Memory B cell (primary cell): ENCODE measurements at regions not wholly inside any gene's neighbourhood (a gene's known extent, or its start where the extent isn't known, plus 50 kb on each side); places are given as distances from the start of the nearest gene placed in this dataset.
"Not testable (repeated sequence)": the region's sequence is repeated elsewhere in the genome, so short reads cannot be mapped to it uniquely, and the experiment has no call there.

Experiments used
- ATAC-seq: fragments of 150-1000 bp; cut with Tn5 transposase; 2 replicates; pipeline ENCODE4 v1.10.0; 2021; ENCODE audit warnings: low read depth, mild to moderate bottlenecking, moderate library complexity
- DNase-seq, 2 donors: peaks; one replicate each; pipeline ENCODE4 v3.0.0; 2022; ENCODE audit warnings: low spot score in 2 of 2
- H3K27ac Mint-ChIP-seq: one replicate; pipeline ENCODE4 v1.8.0; 2022; ENCODE audit warnings: mild to moderate bottlenecking, moderate library complexity, mixed read lengths
- H3K27me3 Mint-ChIP-seq: one replicate; pipeline ENCODE4 v1.8.0; 2022; ENCODE audit warnings: mixed read lengths
- H3K36me3 Mint-ChIP-seq: one replicate; pipeline ENCODE4 v1.8.0; 2022; ENCODE audit warnings: mild to moderate bottlenecking, mixed read lengths
- H3K4me1 Mint-ChIP-seq: one replicate; pipeline ENCODE4 v1.8.0; 2022; ENCODE audit warnings: mixed read lengths
- H3K4me3 Mint-ChIP-seq: one replicate; pipeline ENCODE4 v1.8.0; 2022; ENCODE audit warnings: mild to moderate bottlenecking, moderate library complexity, mixed read lengths
- H3K9me3 Mint-ChIP-seq: one replicate; pipeline ENCODE4 v1.8.0; 2022; ENCODE audit warnings: mixed read lengths

- Mint-ChIP-seq H3K36me3 (no peaks in the 10 kb centered on the region), H3K9me3 (peaks cover 3% of the 10 kb centered on the region), H3K27ac (no peak overlapping the region), H3K4me1 (no peaks in the 10 kb centered on the region), H3K27me3 (no peaks in the 10 kb centered on the region), H3K4me3 (no peak overlapping the region)
- no peak for DNase-seq
- no peak for ATAC-seq
Observed at GRCh38 chr5:152650413-152650812, 245.3 kb upstream of the NMUR2 start.

GRCh38 chr5:152659470-152659869 lies 254.4 kb upstream of the NMUR2 start:
- not testable (repeated sequence) for H3K9me3 Mint-ChIP-seq, H3K36me3 Mint-ChIP-seq, ATAC-seq, DNase-seq, H3K27ac Mint-ChIP-seq, H3K4me1 Mint-ChIP-seq, H3K4me3 Mint-ChIP-seq, H3K27me3 Mint-ChIP-seq

- Mint-ChIP-seq H3K9me3 (no peaks in the 10 kb centered on the region), H3K27ac (no peak overlapping the region), H3K4me1 (no peaks in the 10 kb centered on the region), H3K27me3 (no peaks in the 10 kb centered on the region), H3K36me3 (no peaks in the 10 kb centered on the region), H3K4me3 (no peak overlapping the region)
- no peak for DNase-seq
- ATAC-seq, result no peak
Observed at GRCh38 chr5:152673601-152674000, 268.5 kb upstream of the NMUR2 start.

GRCh38 chr5:152674403-152674802 lies 269.3 kb upstream of the NMUR2 start:
- Mint-ChIP-seq H3K4me3 (no peak overlapping the region), H3K27ac (no peak overlapping the region), H3K9me3 (peaks cover under 1% of the 10 kb centered on the region), H3K27me3 (peaks cover under 1% of the 10 kb centered on the region), H3K4me1 (no peaks in the 10 kb centered on the region), H3K36me3 (no peaks in the 10 kb centered on the region)
- no peak for DNase-seq
- no peak for ATAC-seq

GRCh38 chr5:152676196-152676595 lies 271.1 kb upstream of the NMUR2 start:
- Mint-ChIP-seq H3K27ac (no peak overlapping the region), H3K36me3 (no peaks in the 10 kb centered on the region), H3K27me3 (peaks cover 2% of the 10 kb centered on the region), H3K9me3 (peaks cover 2% of the 10 kb centered on the region), H3K4me3 (no peak overlapping the region), H3K4me1 (no peaks in the 10 kb centered on the region)
- DNase-seq (no peak), ATAC-seq (no peak)

- Mint-ChIP-seq H3K4me1 (no peaks in the 10 kb centered on the region), H3K4me3 (no peak overlapping the region), H3K27ac (no peak overlapping the region), H3K9me3 (peaks cover 12% of the 10 kb centered on the region), H3K36me3 (no peaks in the 10 kb centered on the region), H3K27me3 (peaks cover 2% of the 10 kb centered on the region)
- DNase-seq (no peak), ATAC-seq (no peak)
Observed at GRCh38 chr5:152683205-152683604, 278.1 kb upstream of the NMUR2 start.

DNA sequence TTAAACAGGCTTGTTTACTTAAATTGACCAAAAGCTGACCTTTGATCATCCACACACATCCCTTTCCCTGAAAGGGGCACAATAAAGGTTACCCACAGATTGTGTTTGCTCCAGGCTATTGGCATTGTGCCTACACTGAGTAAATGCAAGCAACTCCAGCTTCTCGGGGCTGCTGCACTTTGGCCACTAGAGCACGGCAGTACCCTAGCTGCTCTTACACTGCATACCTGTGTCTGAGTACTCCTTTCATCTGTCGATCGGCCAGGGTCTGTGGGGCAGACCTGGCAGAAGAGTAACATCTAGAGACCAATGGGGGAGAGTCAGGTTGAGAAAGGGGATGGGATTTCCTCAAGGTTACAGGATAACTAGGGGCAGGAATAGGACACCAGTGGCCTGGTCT lies 281.9 kb upstream of the NMUR2 start:
- DNase-seq (no peak), ATAC-seq (no peak)
- no peaks in the 10 kb centered on the region for H3K4me1 Mint-ChIP-seq
- H3K27ac Mint-ChIP-seq, result no peak overlapping the region
- H3K27me3 Mint-ChIP-seq, result no peaks in the 10 kb centered on the region
- H3K9me3 Mint-ChIP-seq, result peaks cover 9% of the 10 kb centered on the region
- H3K36me3 Mint-ChIP-seq, result no peaks in the 10 kb centered on the region
- H3K4me3 Mint-ChIP-seq, result no peak overlapping the region

GRCh38 chr5:152688561-152689249 lies 283.6 kb upstream of the NMUR2 start:
- Mint-ChIP-seq H3K36me3 (no peaks in the 10 kb centered on the region), H3K27ac (no peak overlapping the region), H3K9me3 (peaks cover 9% of the 10 kb centered on the region), H3K4me1 (no peaks in the 10 kb centered on the region), H3K27me3 (no peaks in the 10 kb centered on the region), H3K4me3 (no peak overlapping the region)
- DNase-seq (no peak), ATAC-seq (no peak)

- H3K36me3 Mint-ChIP-seq, result no peaks in the 10 kb centered on the region
- no peaks in the 10 kb centered on the region for H3K4me1 Mint-ChIP-seq
- H3K27ac Mint-ChIP-seq, result no peak overlapping the region
- no peak for ATAC-seq
- no peak for DNase-seq
- H3K27me3 Mint-ChIP-seq, result no peaks in the 10 kb centered on the region
- peaks cover 9% of the 10 kb centered on the region for H3K9me3 Mint-ChIP-seq
- no peak overlapping the region for H3K4me3 Mint-ChIP-seq
Observed at GRCh38 chr5:152689250-152689711, 284.2 kb upstream of the NMUR2 start.

DNA sequence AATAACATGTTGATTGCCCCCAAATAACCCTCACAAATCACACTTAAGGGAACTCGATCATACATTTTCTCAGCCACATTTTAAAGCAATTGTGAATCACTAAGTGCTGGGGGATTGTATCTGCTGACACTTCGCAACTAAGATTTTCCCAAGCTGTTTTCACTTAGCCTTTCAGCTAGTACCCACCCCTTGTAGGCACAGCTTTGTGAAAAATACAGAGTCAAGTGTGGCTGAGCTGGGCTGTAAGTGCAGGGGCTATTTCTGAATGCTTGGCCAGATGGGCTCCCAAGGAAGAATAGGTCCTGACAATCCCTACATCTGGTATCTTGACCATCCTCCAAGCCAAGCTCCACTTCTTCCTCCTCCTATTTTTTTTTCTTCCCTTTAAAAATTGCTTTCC lies 289.2 kb upstream of the NMUR2 start:
- H3K4me3 Mint-ChIP-seq, result no peak overlapping the region
- H3K27me3 Mint-ChIP-seq, result no peaks in the 10 kb centered on the region
- ATAC-seq (no peak), DNase-seq (no peak)
- no peaks in the 10 kb centered on the region for H3K4me1 Mint-ChIP-seq
- no peak overlapping the region for H3K27ac Mint-ChIP-seq
- H3K36me3 Mint-ChIP-seq, result no peaks in the 10 kb centered on the region
- H3K9me3 Mint-ChIP-seq, result peaks cover 2% of the 10 kb centered on the region

GRCh38 chr5:152701305-152701949 lies 296.3 kb upstream of the NMUR2 start:
- ATAC-seq, result no peak
- Mint-ChIP-seq H3K27me3 (no peaks in the 10 kb centered on the region), H3K36me3 (no peaks in the 10 kb centered on the region), H3K4me1 (no peaks in the 10 kb centered on the region), H3K27ac (no peak overlapping the region), H3K9me3 (peaks cover 2% of the 10 kb centered on the region), H3K4me3 (no peak overlapping the region)
- no peak for DNase-seq

DNA sequence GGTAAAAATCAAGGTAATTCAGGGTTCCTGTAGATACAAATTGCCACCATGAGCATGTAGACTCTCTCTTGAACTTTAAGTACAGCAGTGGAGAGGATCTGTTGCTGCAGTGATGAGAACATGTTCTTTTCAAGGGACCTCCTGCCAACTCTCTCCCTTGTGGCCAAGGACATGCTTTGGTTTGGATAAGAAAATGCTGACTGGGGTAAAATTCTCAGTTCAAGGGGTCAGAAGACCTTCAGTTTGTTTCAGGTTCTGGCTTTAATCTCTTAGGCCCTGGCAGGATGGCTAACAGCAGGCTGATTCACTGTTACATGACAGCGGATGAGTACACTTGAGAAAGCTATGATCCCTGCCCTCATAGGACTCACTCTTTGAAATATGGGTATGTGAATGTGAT lies 299.2 kb upstream of the NMUR2 start:
- Mint-ChIP-seq H3K4me1 (no peaks in the 10 kb centered on the region), H3K27me3 (no peaks in the 10 kb centered on the region), H3K36me3 (no peaks in the 10 kb centered on the region), H3K27ac (no peak overlapping the region), H3K4me3 (no peak overlapping the region), H3K9me3 (no peaks in the 10 kb centered on the region)
- DNase-seq, result no peak
- no peak for ATAC-seq

- ATAC-seq, result no peak
- Mint-ChIP-seq H3K27me3 (no peaks in the 10 kb centered on the region), H3K4me1 (no peaks in the 10 kb centered on the region), H3K4me3 (no peak overlapping the region), H3K36me3 (no peaks in the 10 kb centered on the region), H3K27ac (no peak overlapping the region), H3K9me3 (peaks cover 3% of the 10 kb centered on the region)
- DNase-seq, result no peak
Observed at GRCh38 chr5:152711801-152712388, 306.8 kb upstream of the NMUR2 start.

GRCh38 chr5:152717393-152717792 lies 312.3 kb upstream of the NMUR2 start:
- H3K4me3 Mint-ChIP-seq, result no peak overlapping the region
- peaks cover 4% of the 10 kb centered on the region for H3K9me3 Mint-ChIP-seq
- DNase-seq (no peak), ATAC-seq (no peak)
- no peak overlapping the region for H3K27ac Mint-ChIP-seq
- no peaks in the 10 kb centered on the region for H3K27me3 Mint-ChIP-seq
- H3K4me1 Mint-ChIP-seq, result no peaks in the 10 kb centered on the region
- no peaks in the 10 kb centered on the region for H3K36me3 Mint-ChIP-seq

GRCh38 chr5:152723482-152723881 lies 318.4 kb upstream of the NMUR2 start:
- no peak overlapping the region for H3K27ac Mint-ChIP-seq
- peaks cover 4% of the 10 kb centered on the region for H3K9me3 Mint-ChIP-seq
- H3K4me3 Mint-ChIP-seq, result no peak overlapping the region
- no peaks in the 10 kb centered on the region for H3K27me3 Mint-ChIP-seq
- no peak for ATAC-seq
- no peaks in the 10 kb centered on the region for H3K36me3 Mint-ChIP-seq
- no peak for DNase-seq
- no peaks in the 10 kb centered on the region for H3K4me1 Mint-ChIP-seq
